Trophoblast cell (in vitro differentiated cells and primary cell): ENCODE measurements at regions not wholly inside any gene's neighbourhood (a gene's known extent, or its start where the extent isn't known, plus 50 kb on each side); places are given as distances from the start of the nearest gene placed in this dataset.
A peak's percentile ranks its signal among the peaks of the same experiment; 100 is the strongest.

ENCODE experiments used
- DNase-seq, 2 donors: peaks; one replicate each; pipeline ENCODE4 v3.0.0-alpha.2; 2016
- H2AFZ ChIP-seq: 2 replicates; pipeline ENCODE4 v1.6.1; 2013; ENCODE audit warnings: low read length, moderate library complexity, mild to moderate bottlenecking; ENCODE audit not compliant: insufficient read depth, poor library complexity
- H2AK5ac ChIP-seq: 2 replicates; pipeline ENCODE4 v1.6.1; 2013; ENCODE audit warnings: mild to moderate bottlenecking, low read length
- H2BK120ac ChIP-seq: 2 replicates; pipeline ENCODE4 v1.6.1; 2013; ENCODE audit warnings: low read length, mild to moderate bottlenecking, moderate library complexity; ENCODE audit not compliant: insufficient read depth, poor library complexity
- H2BK12ac ChIP-seq: 2 replicates; pipeline ENCODE4 v1.6.1; 2013; ENCODE audit warnings: mild to moderate bottlenecking, low read length, moderate library complexity
- H2BK5ac ChIP-seq: 2 replicates; pipeline ENCODE4 v1.6.1; 2013; ENCODE audit warnings: low read length, low read depth, moderate library complexity, mild to moderate bottlenecking; ENCODE audit not compliant: poor library complexity
- H3K14ac ChIP-seq: 2 replicates; pipeline ENCODE4 v1.6.1; 2013; ENCODE audit warnings: mild to moderate bottlenecking, low read length
- H3K18ac ChIP-seq: 2 replicates; pipeline ENCODE4 v1.6.1; 2013; ENCODE audit warnings: mild to moderate bottlenecking, low read length
- H3K23ac ChIP-seq: 2 replicates; pipeline ENCODE4 v1.6.1; 2013; ENCODE audit warnings: low read length
- H3K27ac ChIP-seq: 2 replicates; pipeline ENCODE4 v1.5.1; 2013; ENCODE audit warnings: low read depth, mild to moderate bottlenecking, inconsistent platforms, low read length, moderate library complexity
- H3K27me3 ChIP-seq: 2 replicates; pipeline ENCODE4 v1.6.1; 2013; ENCODE audit warnings: inconsistent platforms, mild to moderate bottlenecking, low read length, moderate library complexity; ENCODE audit not compliant: insufficient read depth
- H3K36me3 ChIP-seq, 2 experiments: 1 replicate in 1 of 2; 2 replicates in 1 of 2; pipeline ENCODE4 v1.6.1; 2013; ENCODE audit warnings: low read length in 2 of 2, mild to moderate bottlenecking in 2 of 2, moderate library complexity in 1 of 2; ENCODE audit not compliant: insufficient read depth in 2 of 2, control insufficient read depth in 1 of 2
- H3K4ac ChIP-seq: 2 replicates; pipeline ENCODE4 v1.6.1; 2013; ENCODE audit warnings: low read depth, mild to moderate bottlenecking, low read length, moderate library complexity
- H3K4me1 ChIP-seq, 2 experiments: 1 replicate in 1 of 2; 2 replicates in 1 of 2; pipeline ENCODE4 v1.6.1; 2013; ENCODE audit warnings: low read length in 2 of 2, mild to moderate bottlenecking in 2 of 2, moderate library complexity in 1 of 2; ENCODE audit not compliant: insufficient read depth in 2 of 2, control insufficient read depth in 1 of 2
- H3K4me2 ChIP-seq: 2 replicates; pipeline ENCODE4 v1.6.1; 2013; ENCODE audit warnings: inconsistent platforms, mild to moderate bottlenecking, low read length, moderate library complexity
- H3K4me3 ChIP-seq: 2 replicates; pipeline ENCODE4 v1.5.1; 2013; ENCODE audit warnings: mild to moderate bottlenecking, low read depth, low read length, inconsistent platforms
- H3K79me1 ChIP-seq: one replicate; pipeline ENCODE4 v1.6.1; 2013; ENCODE audit warnings: low read length
- H3K79me2 ChIP-seq: 2 replicates; pipeline ENCODE4 v1.6.1; 2013; ENCODE audit warnings: low read length, mild to moderate bottlenecking; ENCODE audit not compliant: control insufficient read depth, insufficient read depth, poor library complexity
- H3K9ac ChIP-seq: 2 replicates; pipeline ENCODE4 v1.6.1; 2013; ENCODE audit warnings: mild to moderate bottlenecking, low read length
- H3K9me3 ChIP-seq: 2 replicates; pipeline ENCODE4 v1.6.1; 2013; ENCODE audit warnings: low read depth, mild to moderate bottlenecking, control low read depth, inconsistent platforms, low read length; ENCODE audit not compliant: insufficient read depth
- H4K12ac ChIP-seq: 2 replicates; pipeline ENCODE4 v1.6.1; 2013; ENCODE audit warnings: low read depth, mild to moderate bottlenecking, low read length, moderate library complexity
- H4K8ac ChIP-seq: 2 replicates; pipeline ENCODE4 v1.6.1; 2013; ENCODE audit warnings: low read depth, mild to moderate bottlenecking, low read length, moderate library complexity
- H4K91ac ChIP-seq: one replicate; pipeline ENCODE4 v1.6.1; 2013; ENCODE audit warnings: low read depth, mild to moderate bottlenecking, low read length, moderate library complexity
- WGBS: extraction: QIAGEN DNeasy Blood & Tissue Kit; methylation state at CpG from one replicate; pipeline ENCODE4 v1.1.7; 2013; ENCODE audit warnings: missing lambda C conversion rate; ENCODE audit not compliant: insufficient read length, insufficient coverage; ENCODE audit errors: extremely low coverage; 5-methylcytosine and 5-hydroxymethylcytosine counted together

- no peak overlapping the region for H2BK5ac ChIP-seq
- H3K79me2 ChIP-seq: no peaks in the 10 kb centered on the region
- no peak overlapping the region for H4K12ac ChIP-seq
- no peaks in the 10 kb centered on the region for H3K27me3 ChIP-seq
- no peak overlapping the region for H3K9ac ChIP-seq
- H2AFZ ChIP-seq: no peak overlapping the region
- no peak overlapping the region for H3K14ac ChIP-seq
- H3K4me2 ChIP-seq: no peak overlapping the region
- no peaks in the 10 kb centered on the region for H3K79me1 ChIP-seq
- H4K91ac ChIP-seq: no peak overlapping the region
- H3K18ac ChIP-seq: no peak overlapping the region
- H3K36me3 ChIP-seq: no peaks in the 10 kb centered on the region
- H2BK120ac ChIP-seq: no peak overlapping the region
- DNase-seq: peak in 1 of 2 donors; percentile 37
- no peak overlapping the region for H2AK5ac ChIP-seq
- H3K27ac ChIP-seq: no peak overlapping the region
- H2BK12ac ChIP-seq: no peak overlapping the region
- no CpG with 5 or more reads among the region's 2 CpGs for WGBS
- H4K8ac ChIP-seq: no peak overlapping the region
- H3K23ac ChIP-seq: no peak overlapping the region
- H3K4me3 ChIP-seq: no peak overlapping the region
- no peaks in the 10 kb centered on the region for H3K4me1 ChIP-seq
- no peak overlapping the region for H3K4ac ChIP-seq
- no peaks in the 10 kb centered on the region for H3K9me3 ChIP-seq
Observed at GRCh38 chr6:55696501-55696900, 117.5 kb upstream of the HMGCLL1 start.

DNA sequence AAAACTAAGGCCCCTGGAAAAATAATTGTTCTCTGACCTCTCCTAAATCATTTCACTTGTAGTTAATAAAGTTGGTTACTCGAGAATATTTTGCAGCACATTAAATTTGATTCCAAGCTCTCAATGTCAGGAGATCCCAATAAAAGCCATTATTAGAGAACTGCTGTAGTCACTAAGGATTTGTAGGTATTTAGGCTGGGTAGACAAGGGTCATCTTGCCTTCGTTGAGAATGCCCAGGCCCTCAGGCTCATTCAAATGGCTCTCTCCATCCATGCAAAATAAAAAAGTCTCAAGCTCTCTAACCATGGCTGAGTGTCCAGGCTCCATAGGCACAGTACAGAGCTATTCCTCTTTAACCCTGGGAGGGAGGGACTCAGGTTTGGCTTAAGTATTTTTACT is 117.0 kb upstream of the HMGCLL1 start:
- H3K27me3 ChIP-seq: no peaks in the 10 kb centered on the region
- H3K36me3 ChIP-seq: no peaks in the 10 kb centered on the region
- no peaks in the 10 kb centered on the region for H3K9me3 ChIP-seq
- no peak overlapping the region for H2BK120ac ChIP-seq
- H2AFZ ChIP-seq: no peak overlapping the region
- H3K18ac ChIP-seq: no peak overlapping the region
- H3K27ac ChIP-seq: no peak overlapping the region
- H3K9ac ChIP-seq: no peak overlapping the region
- no peak overlapping the region for H2AK5ac ChIP-seq
- H3K14ac ChIP-seq: no peak overlapping the region
- H3K79me2 ChIP-seq: no peaks in the 10 kb centered on the region
- DNase-seq: peak in 1 of 2 donors; percentile 20
- H2BK12ac ChIP-seq: no peak overlapping the region
- no peak overlapping the region for H3K4me2 ChIP-seq
- H3K23ac ChIP-seq: no peak overlapping the region
- H3K4ac ChIP-seq: no peak overlapping the region
- no peak overlapping the region for H2BK5ac ChIP-seq
- H4K12ac ChIP-seq: no peak overlapping the region
- no peak overlapping the region for H4K91ac ChIP-seq
- no peak overlapping the region for H3K4me3 ChIP-seq
- no peaks in the 10 kb centered on the region for H3K79me1 ChIP-seq
- H3K4me1 ChIP-seq: no peaks in the 10 kb centered on the region
- H4K8ac ChIP-seq: no peak overlapping the region
- WGBS: no CpG with 5 or more reads among the region's 2 CpGs

DNA sequence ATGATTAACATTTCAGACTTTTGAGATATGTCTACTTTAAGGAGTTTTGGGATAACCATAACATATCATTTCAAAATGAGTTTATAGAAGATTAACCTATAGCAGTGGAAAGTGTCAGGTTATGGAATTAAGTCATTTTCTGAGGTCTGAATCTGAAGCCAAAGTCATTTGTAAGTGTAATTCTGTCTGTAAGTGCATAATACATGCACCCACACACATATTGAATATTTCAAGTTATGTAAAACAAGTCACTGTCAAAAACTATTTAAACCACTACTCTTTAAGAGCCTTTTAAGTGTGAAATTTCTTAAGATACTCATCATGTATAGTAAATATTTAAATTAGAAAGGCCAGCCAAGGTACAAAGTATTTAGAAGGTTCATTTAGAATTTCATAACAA is 115.8 kb upstream of the HMGCLL1 start:
- Histone ChIP-seq H4K12ac (no peak overlapping the region), H2BK12ac (no peak overlapping the region), H3K27me3 (no peaks in the 10 kb centered on the region), H4K8ac (no peak overlapping the region), H2AK5ac (no peak overlapping the region), H3K4me3 (no peak overlapping the region), H3K18ac (no peak overlapping the region), H3K36me3 (no peaks in the 10 kb centered on the region), H3K9ac (no peak overlapping the region), H3K27ac (no peak overlapping the region), H3K4ac (no peak overlapping the region), H3K23ac (no peak overlapping the region), H3K79me1 (no peaks in the 10 kb centered on the region), H3K4me1 (no peaks in the 10 kb centered on the region), H3K4me2 (no peak overlapping the region), H2BK5ac (no peak overlapping the region), H2BK120ac (no peak overlapping the region), H3K9me3 (no peaks in the 10 kb centered on the region), H2AFZ (no peak overlapping the region), H3K14ac (no peak overlapping the region), H4K91ac (no peak overlapping the region), H3K79me2 (no peaks in the 10 kb centered on the region)
- DNase-seq: no peak

DNA sequence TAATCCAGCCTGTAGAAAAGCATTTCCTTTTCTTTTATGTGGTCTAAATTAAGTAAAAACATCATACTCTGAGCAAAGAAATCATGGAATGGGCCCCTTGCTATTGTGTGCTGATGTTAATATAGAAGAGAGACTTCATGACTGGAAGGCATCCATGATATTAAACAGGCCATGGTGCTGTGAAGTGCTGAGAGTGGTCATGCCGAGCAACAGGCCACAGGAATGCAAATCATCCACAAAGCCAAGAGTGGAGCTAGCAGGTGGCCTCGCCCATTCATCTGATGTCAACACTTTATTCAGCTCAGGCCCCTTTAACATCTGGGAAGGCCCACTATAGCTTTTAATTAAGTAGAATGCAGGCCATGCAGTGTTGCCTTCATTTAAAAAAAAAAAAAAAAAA is 115.2 kb upstream of the HMGCLL1 start:
- Histone ChIP-seq H3K9me3 (no peaks in the 10 kb centered on the region), H2AK5ac (no peak overlapping the region), H3K14ac (no peak overlapping the region), H4K91ac (no peak overlapping the region), H3K9ac (no peak overlapping the region), H4K8ac (no peak overlapping the region), H3K4me2 (no peak overlapping the region), H3K23ac (no peak overlapping the region), H3K79me2 (no peaks in the 10 kb centered on the region), H3K27ac (no peak overlapping the region), H3K27me3 (no peaks in the 10 kb centered on the region), H3K4ac (no peak overlapping the region), H3K79me1 (no peaks in the 10 kb centered on the region), H2BK12ac (no peak overlapping the region), H2AFZ (no peak overlapping the region), H3K4me1 (no peaks in the 10 kb centered on the region), H3K18ac (no peak overlapping the region), H4K12ac (no peak overlapping the region), H3K36me3 (no peaks in the 10 kb centered on the region), H2BK120ac (no peak overlapping the region), H2BK5ac (no peak overlapping the region), H3K4me3 (no peak overlapping the region)
- DNase-seq: no peak
- WGBS: no CpG with 5 or more reads among the region's 2 CpGs
